ENCODE measurements at regions not wholly inside any gene's neighbourhood (a gene's known extent, or its start where the extent isn't known, plus 50 kb on each side); places are given as distances from the start of the nearest gene placed in this dataset.

- CTCF ChIA-PET: no interaction called here
- H3K4me1 ChIP-seq (ENCODE audit: control insufficient read depth, insufficient read depth, low read length): no peaks in the 10 kb centered on the region
- no peaks in the 10 kb centered on the region for H3K36me3 ChIP-seq (ENCODE audit: control insufficient read depth in 2 of 2, insufficient read depth in 2 of 2, low read length in 1 of 2)
- H3K79me2 ChIP-seq (ENCODE audit: control insufficient read depth, insufficient read depth, low read length): no peaks in the 10 kb centered on the region
- H3K27ac ChIP-seq (ENCODE audit: control insufficient read depth, insufficient read depth): no peak overlapping the region
- H3K9me3 ChIP-seq (replicated peaks; ENCODE audit: control insufficient read depth, insufficient read depth, low read length): no peaks in the 10 kb centered on the region
- RAD21 ChIA-PET (ENCODE audit: unreplicated experiment): no interaction called here
- no peak overlapping the region for H3K9ac ChIP-seq (ENCODE audit: control insufficient read depth, insufficient read depth, low read length)
- intact Hi-C loops (cut with micrococcal nuclease; ENCODE audit: unreplicated experiment) (no loop called here), in situ Hi-C loops (cut with MboI) (no loop called here)
- H3K4me2 ChIP-seq (ENCODE audit: control insufficient read depth, insufficient read depth): no peak overlapping the region
- no peaks in the 10 kb centered on the region for H3K27me3 ChIP-seq (replicated peaks in 1 of 2; ENCODE audit: control insufficient read depth in 2 of 2, insufficient read depth in 2 of 2, low read length in 1 of 2)
- no peak overlapping the region for H2AFZ ChIP-seq (ENCODE audit: control insufficient read depth, low read depth, low read length)
- ATAC-seq: no peak
- no peaks in the 10 kb centered on the region for H4K20me1 ChIP-seq (ENCODE audit: control insufficient read depth, insufficient read depth)
- no peak for DNase-seq (ENCODE audit: low read depth, low spot score)
- FAIRE-seq: no peak
- H3K4me3 ChIP-seq: no peak overlapping the region
- whole genome bisulfite sequencing (ENCODE audit: insufficient coverage, insufficient replicate concordance, low lambda C conversion rate, missing lambda C conversion rate): 14% methylated on average over 2 of the region's 2 CpGs
- SMC1A ChIA-PET (ENCODE audit: uncharacterized antibody, unreplicated experiment): no interaction called here
- POLR2A ChIA-PET: no interaction called here
- TF ChIP-seq KDM1A (IDR thresholded peaks at IDR 0.05; ENCODE audit: borderline replicate concordance) (no peak), SUZ12 (IDR thresholded peaks at IDR 0.05; ENCODE audit: unreplicated experiment) (no peak), CBX3 (IDR thresholded peaks at IDR 0.05; ENCODE audit: borderline replicate concordance, low read depth) (no peak), RAD51 (IDR thresholded peaks at IDR 0.05) (no peak), TBL1XR1 (IDR thresholded peaks at IDR 0.05; ENCODE audit: low read depth, low read length) (no peak), FOXK2 (IDR thresholded peaks at IDR 0.05) (no peak), NFYB (IDR thresholded peaks at IDR 0.05; ENCODE audit: insufficient read depth, low read depth, low read length) (no peak), IRF3 (IDR thresholded peaks at IDR 0.05) (no peak), ZNF622 (IDR thresholded peaks at IDR 0.05) (no peak), MTA3 (IDR thresholded peaks at IDR 0.05; ENCODE audit: borderline replicate concordance, low read length) (no peak), PAX8 (IDR thresholded peaks at IDR 0.05) (no peak), RFX5 (IDR thresholded peaks at IDR 0.05; ENCODE audit: low read depth, low read length) (no peak), CEBPB (IDR thresholded peaks at IDR 0.05; ENCODE audit: borderline replicate concordance in 1 of 2, low read depth in 2 of 2, low read length in 2 of 2) (no peak)
- BruUV-seq (replicated peaks): no TSS peak
Measured at GRCh38 chr4:159702200-159702599, 599.3 kb downstream of the RAPGEF2 start.
